ENCODE measurements at regions not wholly inside any gene's neighbourhood (a gene's known extent, or its start where the extent isn't known, plus 50 kb on each side); places are given as distances from the start of the nearest gene placed in this dataset.

GRCh38 chr10:121248266-121248665, 350.0 kb downstream of the FGFR2 start:
- H3K4me3 ChIP-seq (ENCODE audit: low read length in 2 of 2), result no peak overlapping the region
- POLR2A ChIA-PET (ENCODE audit: partially characterized antibody), result no interaction called here
- DNase-seq, result no peak
- Mint-ChIP-seq H3K4me1 (no peaks in the 10 kb centered on the region), H3K9me3 (peaks cover 0 to 5% (median 0%) of the 10 kb centered on the region in 8 donors), H3K27me3 (peaks cover 1 to 2% of the 10 kb centered on the region in 2 donors), H3K4me3 (no peak overlapping the region), H3K27ac (no peak overlapping the region), H3K36me3 (no peaks in the 10 kb centered on the region)
- intact Hi-C loops (cut with micrococcal nuclease), result no loop called here
- no peak overlapping the region for H3K27ac ChIP-seq (ENCODE audit: low read depth, low read length)
- CTCF ChIA-PET (ENCODE audit: partially characterized antibody), result no interaction called here
- H3K4me1 ChIP-seq (ENCODE audit: insufficient read depth, low read length), result no peaks in the 10 kb centered on the region
- H3K27me3 ChIP-seq (ENCODE audit: insufficient read depth, low read length), result no peaks in the 10 kb centered on the region
- H3K9me3 ChIP-seq (ENCODE audit: control insufficient read depth in 1 of 2, low read length in 2 of 2), result no peaks in the 10 kb centered on the region
- H3K36me3 ChIP-seq (ENCODE audit: insufficient read depth, low read length), result no peaks in the 10 kb centered on the region

- DNase-seq, result no peak
- H3K27ac ChIP-seq (ENCODE audit: low read depth, low read length), result no peak overlapping the region
- H3K4me3 ChIP-seq (ENCODE audit: low read length in 2 of 2), result no peak overlapping the region
- Mint-ChIP-seq H3K4me1 (no peaks in the 10 kb centered on the region), H3K36me3 (no peaks in the 10 kb centered on the region), H3K4me3 (no peak overlapping the region), H3K27ac (no peak overlapping the region), H3K27me3 (peaks cover 0 to 1% of the 10 kb centered on the region in 2 donors), H3K9me3 (no peaks in the 10 kb centered on the region)
- H3K9me3 ChIP-seq (ENCODE audit: control insufficient read depth in 1 of 2, low read length in 2 of 2), result no peaks in the 10 kb centered on the region
- H3K36me3 ChIP-seq (ENCODE audit: insufficient read depth, low read length), result no peaks in the 10 kb centered on the region
- intact Hi-C loops (cut with micrococcal nuclease), result no loop called here
- POLR2A ChIA-PET (ENCODE audit: partially characterized antibody), result no interaction called here
- CTCF ChIA-PET (ENCODE audit: partially characterized antibody), result no interaction called here
- no peaks in the 10 kb centered on the region for H3K27me3 ChIP-seq (ENCODE audit: insufficient read depth, low read length)
- H3K4me1 ChIP-seq (ENCODE audit: insufficient read depth, low read length), result no peaks in the 10 kb centered on the region
Measured at GRCh38 chr10:121250995-121251764, 347.1 kb downstream of the FGFR2 start.

GRCh38 chr10:121252756-121253155, 345.5 kb downstream of the FGFR2 start:
- H3K27me3 Mint-ChIP-seq, result no peaks in the 10 kb centered on the region
- POLR2A ChIA-PET (ENCODE audit: partially characterized antibody), result no interaction called here
- no peak overlapping the region for H3K4me3 Mint-ChIP-seq
- CTCF ChIA-PET (ENCODE audit: partially characterized antibody), result no interaction called here
- Histone ChIP-seq H3K36me3 (ENCODE audit: insufficient read depth, low read length) (no peaks in the 10 kb centered on the region), H3K4me3 (ENCODE audit: low read length in 2 of 2) (no peak overlapping the region), H3K27ac (ENCODE audit: low read depth, low read length) (no peak overlapping the region), H3K27me3 (ENCODE audit: insufficient read depth, low read length) (no peaks in the 10 kb centered on the region), H3K4me1 (ENCODE audit: insufficient read depth, low read length) (no peaks in the 10 kb centered on the region), H3K9me3 (ENCODE audit: control insufficient read depth in 1 of 2, low read length in 2 of 2) (no peaks in the 10 kb centered on the region)
- H3K27ac Mint-ChIP-seq, result no peak overlapping the region
- no peaks in the 10 kb centered on the region for H3K36me3 Mint-ChIP-seq
- no peaks in the 10 kb centered on the region for H3K9me3 Mint-ChIP-seq
- intact Hi-C loops (cut with micrococcal nuclease), result no loop called here
- H3K4me1 Mint-ChIP-seq, result no peaks in the 10 kb centered on the region
- no peak for DNase-seq

GRCh38 chr10:121260377-121260776, 337.9 kb downstream of the FGFR2 start:
- ChIA-PET POLR2A (ENCODE audit: partially characterized antibody) (no interaction called here), CTCF (ENCODE audit: partially characterized antibody) (no interaction called here)
- intact Hi-C loops (cut with micrococcal nuclease), result no loop called here
- H3K4me3 ChIP-seq (ENCODE audit: low read length in 2 of 2), result no peak overlapping the region
- H3K36me3 Mint-ChIP-seq, result no peaks in the 10 kb centered on the region
- no peak overlapping the region for H3K27ac Mint-ChIP-seq
- H3K36me3 ChIP-seq (ENCODE audit: insufficient read depth, low read length), result no peaks in the 10 kb centered on the region
- peaks cover 0 to 1% of the 10 kb centered on the region in 2 donors for H3K27me3 Mint-ChIP-seq
- no peaks in the 10 kb centered on the region for H3K4me1 Mint-ChIP-seq
- H3K27me3 ChIP-seq (ENCODE audit: insufficient read depth, low read length), result no peaks in the 10 kb centered on the region
- no peaks in the 10 kb centered on the region for H3K4me1 ChIP-seq (ENCODE audit: insufficient read depth, low read length)
- H3K9me3 Mint-ChIP-seq, result peaks cover 0 to 3% (median 0%) of the 10 kb centered on the region in 8 donors
- no peak overlapping the region for H3K4me3 Mint-ChIP-seq
- H3K9me3 ChIP-seq (ENCODE audit: control insufficient read depth in 1 of 2, low read length in 2 of 2), result no peaks in the 10 kb centered on the region
- no peak overlapping the region for H3K27ac ChIP-seq (ENCODE audit: low read depth, low read length)
- DNase-seq, result no peak

GRCh38 chr10:121261665-121262064, 336.6 kb downstream of the FGFR2 start:
- Histone ChIP-seq H3K36me3 (ENCODE audit: insufficient read depth, low read length) (no peaks in the 10 kb centered on the region), H3K27me3 (ENCODE audit: insufficient read depth, low read length) (no peaks in the 10 kb centered on the region), H3K4me1 (ENCODE audit: insufficient read depth, low read length) (no peaks in the 10 kb centered on the region), H3K27ac (ENCODE audit: low read depth, low read length) (no peak overlapping the region), H3K4me3 (ENCODE audit: low read length in 2 of 2) (no peak overlapping the region), H3K9me3 (ENCODE audit: control insufficient read depth in 1 of 2, low read length in 2 of 2) (no peaks in the 10 kb centered on the region)
- Mint-ChIP-seq H3K36me3 (no peaks in the 10 kb centered on the region), H3K4me3 (no peak overlapping the region), H3K9me3 (peaks cover 0 to 3% (median 0%) of the 10 kb centered on the region in 8 donors), H3K27me3 (peaks cover 0 to 1% of the 10 kb centered on the region in 2 donors), H3K27ac (no peak overlapping the region), H3K4me1 (no peaks in the 10 kb centered on the region)
- ChIA-PET POLR2A (ENCODE audit: partially characterized antibody) (no interaction called here), CTCF (ENCODE audit: partially characterized antibody) (no interaction called here)
- no peak for DNase-seq
- intact Hi-C loops (cut with micrococcal nuclease), result no loop called here

GRCh38 chr10:121262774-121263430, 335.3 kb downstream of the FGFR2 start:
- peaks cover 0 to 5% (median 0%) of the 10 kb centered on the region in 8 donors for H3K9me3 Mint-ChIP-seq
- intact Hi-C loops (cut with micrococcal nuclease), result no loop called here
- ChIA-PET CTCF (ENCODE audit: partially characterized antibody) (no interaction called here), POLR2A (ENCODE audit: partially characterized antibody) (no interaction called here)
- H3K9me3 ChIP-seq (ENCODE audit: control insufficient read depth in 1 of 2, low read length in 2 of 2), result no peaks in the 10 kb centered on the region
- no peak for DNase-seq
- no peaks in the 10 kb centered on the region for H3K36me3 Mint-ChIP-seq
- H3K27me3 Mint-ChIP-seq, result peaks cover 0 to 1% of the 10 kb centered on the region in 2 donors
- H3K4me1 Mint-ChIP-seq, result no peaks in the 10 kb centered on the region
- H3K27me3 ChIP-seq (ENCODE audit: insufficient read depth, low read length), result no peaks in the 10 kb centered on the region
- H3K4me3 ChIP-seq (ENCODE audit: low read length in 2 of 2), result no peak overlapping the region
- H3K4me3 Mint-ChIP-seq, result no peak overlapping the region
- H3K4me1 ChIP-seq (ENCODE audit: insufficient read depth, low read length), result no peaks in the 10 kb centered on the region
- no peaks in the 10 kb centered on the region for H3K36me3 ChIP-seq (ENCODE audit: insufficient read depth, low read length)
- no peak overlapping the region for H3K27ac Mint-ChIP-seq
- H3K27ac ChIP-seq (ENCODE audit: low read depth, low read length), result no peak overlapping the region

- ChIA-PET POLR2A (ENCODE audit: partially characterized antibody) (no interaction called here), CTCF (ENCODE audit: partially characterized antibody) (no interaction called here)
- H3K4me1 Mint-ChIP-seq, result no peaks in the 10 kb centered on the region
- no peaks in the 10 kb centered on the region for H3K9me3 ChIP-seq (ENCODE audit: control insufficient read depth in 1 of 2, low read length in 2 of 2)
- DNase-seq, result no peak
- H3K27ac ChIP-seq (ENCODE audit: low read depth, low read length), result no peak overlapping the region
- H3K36me3 ChIP-seq (ENCODE audit: insufficient read depth, low read length), result no peaks in the 10 kb centered on the region
- intact Hi-C loops (cut with micrococcal nuclease), result no loop called here
- no peak overlapping the region for H3K4me3 ChIP-seq (ENCODE audit: low read length in 2 of 2)
- H3K27me3 ChIP-seq (ENCODE audit: insufficient read depth, low read length), result no peaks in the 10 kb centered on the region
- H3K9me3 Mint-ChIP-seq, result peaks cover 0 to 5% (median 0%) of the 10 kb centered on the region in 8 donors
- H3K27me3 Mint-ChIP-seq, result peaks cover 0 to 1% of the 10 kb centered on the region in 2 donors
- H3K4me3 Mint-ChIP-seq, result no peak overlapping the region
- no peak overlapping the region for H3K27ac Mint-ChIP-seq
- no peaks in the 10 kb centered on the region for H3K36me3 Mint-ChIP-seq
- H3K4me1 ChIP-seq (ENCODE audit: insufficient read depth, low read length), result no peaks in the 10 kb centered on the region
Measured at GRCh38 chr10:121263431-121263783, 334.8 kb downstream of the FGFR2 start.

Data from CD4-positive, alpha-beta memory T cell (primary cell).